Endothelial cell (in vitro differentiated cells): ENCODE measurements at regions not wholly inside any gene's neighbourhood (a gene's known extent, or its start where the extent isn't known, plus 50 kb on each side); places are given as distances from the start of the nearest gene placed in this dataset.

ENCODE experiments used
- DNase-seq: peaks from one replicate; pipeline ENCODE4 v3.0.0; 2021; ENCODE audit warnings: low spot score
- H3K27ac Mint-ChIP-seq: one replicate; pipeline ENCODE4 v1.8.0; 2021; ENCODE audit warnings: mixed read lengths, inconsistent platforms; ENCODE audit not compliant: unreplicated experiment
- H3K27me3 Mint-ChIP-seq: one replicate; pipeline ENCODE4 v1.8.0; 2021; ENCODE audit warnings: mild to moderate bottlenecking, moderate library complexity, mixed read lengths, inconsistent platforms; ENCODE audit not compliant: unreplicated experiment
- H3K36me3 Mint-ChIP-seq: one replicate; pipeline ENCODE4 v1.8.0; 2021; ENCODE audit warnings: mild to moderate bottlenecking, low read depth, mixed read lengths, inconsistent platforms; ENCODE audit not compliant: unreplicated experiment
- H3K4me1 Mint-ChIP-seq: one replicate; pipeline ENCODE4 v1.8.0; 2021; ENCODE audit warnings: mild to moderate bottlenecking, mixed read lengths, inconsistent platforms; ENCODE audit not compliant: unreplicated experiment
- H3K4me3 Mint-ChIP-seq: one replicate; pipeline ENCODE4 v1.8.0; 2021; ENCODE audit warnings: mild to moderate bottlenecking, mixed read lengths, inconsistent platforms; ENCODE audit not compliant: unreplicated experiment
- H3K9me3 Mint-ChIP-seq: one replicate; pipeline ENCODE4 v1.8.0; 2021; ENCODE audit warnings: mixed read lengths, inconsistent platforms; ENCODE audit not compliant: unreplicated experiment
- CTCF ChIP-seq: fragments of 200-600 bp; sonication (generic); IDR thresholded peaks from one replicate; pipeline ENCODE4 v1.5.0; 2021; ENCODE audit warnings: antibody characterized with exemption; ENCODE audit not compliant: unreplicated experiment

GRCh38 chr2:4214444-4215205 is 511.2 kb downstream of the DCDC2C start:
- no peak overlapping the region for H3K27ac Mint-ChIP-seq
- DNase-seq: no peak
- H3K9me3 Mint-ChIP-seq: peaks cover 8% of the 10 kb centered on the region
- no peak overlapping the region for H3K4me3 Mint-ChIP-seq
- TF ChIP-seq CTCF: no peak
- H3K27me3 Mint-ChIP-seq: no peaks in the 10 kb centered on the region
- H3K36me3 Mint-ChIP-seq: no peaks in the 10 kb centered on the region
- H3K4me1 Mint-ChIP-seq: no peaks in the 10 kb centered on the region

- no peaks in the 10 kb centered on the region for H3K27me3 Mint-ChIP-seq
- TF ChIP-seq CTCF: no peak
- no peak for DNase-seq
- no peaks in the 10 kb centered on the region for H3K4me1 Mint-ChIP-seq
- no peak overlapping the region for H3K4me3 Mint-ChIP-seq
- no peaks in the 10 kb centered on the region for H3K36me3 Mint-ChIP-seq
- H3K9me3 Mint-ChIP-seq: peaks cover 5% of the 10 kb centered on the region
- H3K27ac Mint-ChIP-seq: no peak overlapping the region
These were observed 514.4 kb downstream of the DCDC2C start for GRCh38 chr2:4217737-4218136.

GRCh38 chr2:4219101-4219500 is 515.7 kb downstream of the DCDC2C start:
- Mint-ChIP-seq H3K4me3 (no peak overlapping the region), H3K4me1 (no peaks in the 10 kb centered on the region), H3K27me3 (no peaks in the 10 kb centered on the region), H3K36me3 (no peaks in the 10 kb centered on the region), H3K27ac (no peak overlapping the region), H3K9me3 (peaks cover 5% of the 10 kb centered on the region)
- no peak for TF ChIP-seq CTCF
- no peak for DNase-seq

- Mint-ChIP-seq H3K27ac (no peak overlapping the region), H3K36me3 (no peaks in the 10 kb centered on the region), H3K4me1 (no peaks in the 10 kb centered on the region), H3K9me3 (peaks cover 5% of the 10 kb centered on the region), H3K4me3 (no peak overlapping the region), H3K27me3 (no peaks in the 10 kb centered on the region)
- TF ChIP-seq CTCF: no peak
- DNase-seq: no peak
These were observed 516.2 kb downstream of the DCDC2C start for GRCh38 chr2:4219571-4219970.

GRCh38 chr2:4221434-4221833 is 518.1 kb downstream of the DCDC2C start:
- TF ChIP-seq CTCF: no peak
- DNase-seq: no peak
- Mint-ChIP-seq H3K9me3 (no peaks in the 10 kb centered on the region), H3K36me3 (no peaks in the 10 kb centered on the region), H3K4me3 (no peak overlapping the region), H3K27ac (no peak overlapping the region), H3K27me3 (no peaks in the 10 kb centered on the region), H3K4me1 (no peaks in the 10 kb centered on the region)
